HG03565 (cell line): ENCODE measurements at regions not wholly inside any gene's neighbourhood (a gene's known extent, or its start where the extent isn't known, plus 50 kb on each side); places are given as distances from the start of the nearest gene placed in this dataset.

Experiments
- ATAC-seq: cut with Tn5 transposase; IDR thresholded peaks from one replicate; pipeline ENCODE4 v1.9.1; 2021; ENCODE audit warnings: mild to moderate bottlenecking, moderate library complexity; ENCODE audit not compliant: unreplicated experiment

GRCh38 chr7:88515301-88515700, 208.6 kb upstream of the STEAP4 start:
- ATAC-seq, result no peak

DNA sequence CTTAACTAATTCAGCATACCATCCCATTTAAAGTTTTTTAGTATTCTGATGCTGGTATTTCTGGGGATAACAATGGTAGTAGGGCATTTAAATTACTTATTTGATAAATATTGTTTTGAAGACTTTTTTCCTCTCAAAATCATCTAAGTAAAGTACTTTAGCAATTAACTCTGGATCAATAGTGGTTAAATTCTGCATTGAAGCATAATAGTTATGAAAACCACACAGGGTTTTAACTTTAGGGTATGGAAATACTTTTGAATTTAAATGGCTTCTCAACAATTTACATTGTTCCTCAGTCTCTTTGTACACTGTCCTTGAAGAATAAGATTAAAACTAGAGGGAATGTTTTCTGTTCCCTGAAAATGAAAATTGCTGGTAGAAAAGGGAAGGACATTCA, 202.6 kb upstream of the STEAP4 start:
- no peak for ATAC-seq

- no peak for ATAC-seq
These were observed 193.4 kb upstream of the STEAP4 start for GRCh38 chr7:88500131-88500530.

GRCh38 chr7:88495881-88496725, 189.4 kb upstream of the STEAP4 start:
- no peak for ATAC-seq

- no peak for ATAC-seq
These were observed 185.5 kb upstream of the STEAP4 start for GRCh38 chr7:88492153-88492552.

DNA sequence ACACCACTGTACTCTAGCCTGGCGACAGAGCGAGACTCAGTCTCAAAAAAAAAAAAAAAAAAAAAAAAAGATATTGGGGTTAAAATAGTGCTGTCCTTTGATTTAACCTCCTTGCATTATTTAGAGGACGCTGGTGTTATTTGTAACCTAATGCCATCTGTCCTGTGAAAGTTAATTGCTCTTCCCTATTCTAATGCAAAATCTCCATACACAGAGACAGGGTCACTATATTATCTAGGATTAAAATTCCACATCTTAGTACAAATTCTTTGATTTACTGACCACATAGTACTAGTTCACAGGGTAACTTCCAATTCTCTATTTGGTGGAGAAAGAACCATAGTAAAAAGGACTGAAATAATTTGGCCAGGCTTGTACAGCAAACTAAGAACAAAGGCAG, 184.2 kb upstream of the STEAP4 start:
- ATAC-seq, result no peak

DNA sequence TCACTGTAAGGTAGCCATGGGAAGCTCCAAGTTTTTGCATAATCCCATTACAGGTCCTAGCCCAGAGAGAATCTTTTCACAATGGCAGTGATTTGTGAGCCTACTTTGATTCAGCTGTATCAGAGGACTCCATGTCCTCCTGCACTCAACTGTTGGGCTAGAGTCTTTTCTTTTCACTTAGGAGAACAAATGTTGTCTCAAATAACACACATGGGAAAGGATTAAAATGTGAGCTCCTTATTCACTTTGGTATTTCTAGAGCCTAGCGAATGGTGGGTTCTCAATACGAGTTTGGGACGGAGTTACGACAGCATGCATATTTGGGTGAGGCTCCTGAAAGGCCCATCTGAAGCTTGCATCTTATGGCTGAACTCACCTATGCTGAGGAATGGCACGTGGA, 183.5 kb upstream of the STEAP4 start:
- no peak for ATAC-seq

- no peak for ATAC-seq
These were observed 179.1 kb upstream of the STEAP4 start for GRCh38 chr7:88485821-88486220.

DNA sequence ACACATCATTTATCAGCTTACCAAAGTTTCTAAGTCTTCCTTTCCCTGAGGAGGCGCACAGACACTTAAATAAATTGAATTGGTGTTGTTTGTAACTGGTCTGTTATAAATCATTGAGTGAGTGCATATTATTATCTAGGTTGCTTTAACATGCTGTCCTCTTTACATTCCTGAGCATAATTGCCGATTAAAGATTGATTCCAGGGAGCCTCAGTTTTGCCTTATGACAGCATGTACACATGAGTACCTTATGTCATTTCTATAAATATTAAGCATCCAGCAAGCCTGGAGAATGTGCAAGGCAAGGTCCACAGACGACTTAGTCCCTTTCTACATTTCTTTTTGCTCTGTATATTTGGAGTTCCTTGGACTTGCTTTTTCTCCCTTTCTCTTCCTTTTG, 177.9 kb upstream of the STEAP4 start:
- ATAC-seq, result no peak

DNA sequence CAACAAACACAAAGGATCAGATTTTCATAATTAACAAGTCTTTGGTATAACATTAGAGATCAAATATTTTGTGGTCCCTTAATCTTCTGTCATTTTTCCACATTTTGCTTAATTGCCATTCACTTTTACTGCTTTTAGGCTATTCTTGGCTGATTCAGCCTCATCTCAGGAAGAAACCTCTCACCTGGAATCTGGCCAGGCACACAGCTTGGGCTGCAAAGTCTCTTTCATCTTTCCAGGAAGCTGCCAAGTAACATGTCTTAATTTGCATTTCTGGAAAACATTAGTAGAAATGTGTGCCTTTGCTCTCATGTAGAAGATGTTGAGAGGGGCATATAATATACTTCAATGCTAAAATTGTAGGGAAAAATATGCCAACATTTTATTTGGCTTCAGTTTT, 174.2 kb upstream of the STEAP4 start:
- no peak for ATAC-seq

- no peak for ATAC-seq
These were observed 173.6 kb upstream of the STEAP4 start for GRCh38 chr7:88480271-88480670.

- no peak for ATAC-seq
These were observed 171.3 kb upstream of the STEAP4 start for GRCh38 chr7:88477976-88478375.

GRCh38 chr7:88465600-88465999, 158.9 kb upstream of the STEAP4 start:
- no peak for ATAC-seq

GRCh38 chr7:88462799-88463198, 156.1 kb upstream of the STEAP4 start:
- no peak for ATAC-seq

GRCh38 chr7:88460650-88461049, 154.0 kb upstream of the STEAP4 start:
- ATAC-seq, result no peak

GRCh38 chr7:88458946-88459345, 152.3 kb upstream of the STEAP4 start:
- ATAC-seq, result no peak

GRCh38 chr7:88458279-88458678, 151.6 kb upstream of the STEAP4 start:
- no peak for ATAC-seq

DNA sequence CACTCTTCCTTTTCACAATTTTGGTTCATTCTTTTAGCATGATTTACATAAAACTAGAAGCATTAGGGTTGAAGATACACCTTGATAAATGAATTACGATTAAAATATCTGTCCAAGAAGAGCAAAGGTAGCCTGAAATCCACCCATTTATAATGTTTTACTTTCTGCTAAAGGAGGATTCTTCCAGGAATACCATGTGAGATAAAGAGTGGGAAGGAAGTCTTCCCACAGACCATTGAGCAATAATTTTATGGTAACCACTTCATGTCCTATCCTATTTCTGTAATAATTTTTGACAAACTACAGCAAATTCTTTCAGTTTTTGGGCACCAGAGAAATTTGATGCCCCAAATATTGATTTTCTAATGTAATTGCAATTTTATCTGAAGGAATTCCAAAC, 150.6 kb upstream of the STEAP4 start:
- no peak for ATAC-seq

- ATAC-seq, result no peak
These were observed 149.8 kb upstream of the STEAP4 start for GRCh38 chr7:88456490-88456889.

DNA sequence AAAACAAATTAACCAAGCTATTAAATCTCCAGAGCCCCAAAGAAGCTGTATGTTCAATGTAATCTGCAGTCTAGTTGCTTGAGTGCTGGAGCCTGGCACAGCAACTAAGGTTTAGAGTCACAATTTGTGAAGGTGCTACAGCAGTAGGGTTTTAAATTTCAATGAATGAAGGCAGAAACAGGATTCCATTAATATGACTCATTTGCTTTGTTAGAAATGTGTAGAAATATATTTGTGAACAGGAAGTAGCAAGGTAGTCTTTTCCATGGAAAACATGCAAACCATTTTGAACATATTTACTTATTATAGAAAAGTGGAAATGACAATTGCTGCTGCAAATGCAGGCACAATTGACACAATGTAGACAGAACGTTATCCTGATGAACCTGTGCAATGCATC, 149.0 kb upstream of the STEAP4 start:
- ATAC-seq, result no peak

DNA sequence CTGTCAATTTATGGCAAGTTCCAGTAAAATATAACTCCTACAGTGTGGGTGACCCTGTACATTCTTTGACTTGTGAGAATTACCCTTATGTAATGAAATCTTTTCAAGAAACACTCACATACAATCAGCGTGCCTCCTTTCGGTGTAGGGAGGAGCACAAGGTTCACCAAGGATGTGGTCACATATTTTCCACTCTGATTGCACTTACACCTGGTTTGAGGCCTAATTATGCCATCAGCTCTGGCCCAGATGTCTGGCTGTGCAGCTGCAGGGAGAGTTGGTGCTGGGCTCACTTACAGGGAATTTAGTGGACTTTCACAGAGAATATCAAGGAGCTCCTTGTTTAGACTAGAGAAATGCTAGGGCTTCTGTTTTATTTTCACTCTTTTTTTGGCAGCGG, 146.0 kb upstream of the STEAP4 start:
- ATAC-seq, result no peak

DNA sequence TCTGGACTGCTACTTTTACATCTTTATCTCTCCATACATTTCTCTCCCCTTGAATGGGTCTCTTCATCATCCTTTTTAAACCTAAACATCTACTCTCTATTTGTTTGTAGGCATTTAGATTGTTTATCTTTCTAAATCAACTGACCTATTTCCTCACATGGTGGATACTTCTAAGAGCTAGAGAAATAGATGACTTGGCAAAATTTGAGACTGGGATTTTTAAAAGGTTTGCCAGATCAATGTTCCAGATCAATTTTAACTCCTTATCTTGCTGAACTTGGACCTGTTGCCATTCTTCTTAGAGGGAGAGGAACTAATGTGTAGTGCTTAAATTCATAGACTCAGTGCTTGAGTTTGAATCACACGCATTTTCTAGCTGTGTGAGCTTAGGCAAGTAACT, 144.2 kb upstream of the STEAP4 start:
- no peak for ATAC-seq

DNA sequence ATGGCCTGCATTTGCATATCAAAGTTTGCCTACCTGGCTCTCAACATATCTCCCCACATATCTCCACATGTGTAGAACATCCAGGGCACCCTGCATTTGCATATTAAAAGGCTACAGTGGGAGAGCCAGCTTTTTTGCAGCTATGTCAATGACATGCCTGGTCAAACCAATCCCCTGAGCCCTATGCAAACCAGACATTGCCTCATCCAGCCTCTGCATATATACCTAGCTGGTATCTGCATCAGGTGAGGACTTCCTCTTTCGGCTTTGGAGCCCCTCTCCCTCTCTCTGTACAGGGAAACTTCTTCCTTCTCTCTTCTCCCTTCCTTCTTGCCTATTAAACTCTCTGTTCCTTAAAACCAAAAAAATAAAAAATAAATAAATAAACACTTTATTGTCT, 142.7 kb upstream of the STEAP4 start:
- ATAC-seq, result no peak
